ENCODE measurements at regions not wholly inside any gene's neighbourhood (a gene's known extent, or its start where the extent isn't known, plus 50 kb on each side); places are given as distances from the start of the nearest gene placed in this dataset.
"Not testable (repeated sequence)": the region's sequence is repeated elsewhere in the genome, so short reads cannot be mapped to it uniquely, and the experiment has no call there.

GRCh38 chr6:141202626-141203025, 930.1 kb upstream of the GJE1 start:
- FAIRE-seq: no peak
- no peak for DNase-seq (ENCODE audit: insufficient read length, low spot score)

DNA sequence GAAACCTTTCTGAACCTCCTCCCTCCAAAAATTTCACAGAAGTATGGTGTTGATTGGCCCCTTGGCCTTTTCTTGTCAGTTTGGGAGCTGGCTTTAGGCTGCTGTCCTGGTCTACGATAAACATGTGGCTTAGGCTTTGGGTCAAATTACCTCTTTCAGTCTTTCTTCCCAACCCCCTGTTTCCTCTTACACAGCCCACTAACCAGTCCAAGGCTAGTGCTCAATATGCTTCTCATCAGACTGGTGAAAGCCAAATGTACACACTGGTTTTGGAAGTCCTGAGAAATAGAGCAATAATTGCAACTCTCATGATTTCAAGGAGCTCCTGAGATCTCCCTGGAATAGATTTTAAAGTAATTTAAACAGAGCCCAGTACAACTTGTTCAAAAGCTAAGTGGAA, 933.7 kb upstream of the GJE1 start:
- DNase-seq (ENCODE audit: insufficient read length, low spot score): no peak
- FAIRE-seq: no peak

DNA sequence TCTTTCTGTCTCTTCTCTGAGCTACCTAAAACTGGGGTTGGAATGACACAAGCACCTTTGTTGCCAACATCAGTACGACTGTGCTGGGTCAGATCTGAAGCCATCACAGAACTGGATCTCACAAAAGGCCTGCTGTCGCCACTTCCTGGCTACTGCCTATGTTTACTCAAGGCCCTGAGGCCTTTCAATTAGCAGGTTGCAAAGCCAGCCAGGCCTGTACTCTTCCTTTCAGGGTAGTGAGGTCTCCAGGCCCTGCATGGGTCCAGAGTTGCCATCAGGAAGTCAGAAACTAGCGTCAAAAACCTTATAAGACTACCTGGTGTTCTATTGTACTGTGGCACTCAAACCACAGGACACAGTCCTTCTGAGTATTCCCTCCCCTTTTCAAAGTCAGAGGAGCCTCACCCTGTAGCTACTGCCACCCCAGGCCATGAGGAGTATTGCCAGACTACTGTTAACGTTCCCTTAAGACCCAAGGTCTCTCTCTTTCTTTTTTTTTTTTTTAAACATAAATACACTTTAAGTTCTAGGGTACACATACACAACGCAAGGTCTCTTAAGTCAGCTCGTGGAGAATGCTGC, 937.4 kb upstream of the GJE1 start:
- no peak for FAIRE-seq
- no peak for DNase-seq (ENCODE audit: insufficient read length, low spot score)

- FAIRE-seq: no peak
Observed at GRCh38 chr6:141183368-141183767, 949.4 kb upstream of the GJE1 start.

GRCh38 chr6:141175458-141175857, 957.3 kb upstream of the GJE1 start:
- not testable (repeated sequence) for FAIRE-seq; DNase-seq (ENCODE audit: insufficient read length, low spot score)

More at GRCh38 chr6:141183368-141183767, 949.4 kb upstream of the GJE1 start:
- DNase-seq (ENCODE audit: insufficient read length, low spot score): no peak

- FAIRE-seq (no peak), DNase-seq (ENCODE audit: insufficient read length, low spot score) (no peak)
Observed at GRCh38 chr6:141174932-141175331, 957.8 kb upstream of the GJE1 start.

DNA sequence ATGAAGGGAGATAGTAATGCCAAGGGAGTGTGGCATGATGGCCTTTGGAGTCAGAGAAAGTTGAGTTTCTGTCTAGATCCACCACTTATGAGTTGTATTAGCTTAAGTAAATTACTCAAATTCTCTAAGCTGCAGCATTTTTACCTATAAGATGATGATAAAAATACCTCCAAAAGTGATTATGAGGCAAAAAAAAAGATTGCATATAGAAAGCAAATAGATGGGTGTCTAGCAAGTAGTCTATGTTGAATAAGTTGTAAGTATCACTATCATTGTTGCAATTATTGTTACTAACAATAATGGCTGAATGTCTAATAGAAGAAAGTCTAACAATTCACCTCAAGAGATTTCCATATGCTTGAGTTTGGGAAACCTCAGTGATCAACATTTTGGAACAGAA, 959.2 kb upstream of the GJE1 start:
- FAIRE-seq (no peak), DNase-seq (ENCODE audit: insufficient read length, low spot score) (no peak)

DNA sequence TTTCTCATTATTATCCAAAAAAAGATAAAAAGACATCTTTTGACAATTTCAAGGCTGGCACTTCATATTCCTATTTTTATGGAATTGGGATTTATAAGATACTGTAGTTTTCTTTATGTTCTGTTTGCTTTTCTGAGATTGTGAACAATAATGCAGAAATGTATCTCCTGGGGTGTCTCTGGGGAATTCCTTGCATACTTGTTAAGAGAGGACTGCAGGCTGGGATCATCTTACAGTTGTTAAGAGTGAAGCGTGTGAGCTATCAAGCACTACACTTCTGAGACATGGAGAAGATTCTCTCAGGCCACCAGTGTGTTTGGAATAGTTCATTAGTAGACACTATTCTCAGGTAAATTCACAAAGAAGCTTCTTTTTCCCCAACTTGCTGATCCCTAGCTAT, 963.3 kb upstream of the GJE1 start:
- DNase-seq (ENCODE audit: insufficient read length, low spot score): no peak
- FAIRE-seq: no peak

- FAIRE-seq (no peak), DNase-seq (ENCODE audit: insufficient read length, low spot score) (no peak)
Observed at GRCh38 chr6:141167945-141168344, 964.8 kb upstream of the GJE1 start.

- DNase-seq (ENCODE audit: insufficient read length, low spot score) (no peak), FAIRE-seq (no peak)
Observed at GRCh38 chr6:141165002-141165665, 967.6 kb upstream of the GJE1 start.

- FAIRE-seq: no peak
- DNase-seq (ENCODE audit: insufficient read length, low spot score): no peak
Observed at GRCh38 chr6:141164042-141164743, 968.5 kb upstream of the GJE1 start.

DNA sequence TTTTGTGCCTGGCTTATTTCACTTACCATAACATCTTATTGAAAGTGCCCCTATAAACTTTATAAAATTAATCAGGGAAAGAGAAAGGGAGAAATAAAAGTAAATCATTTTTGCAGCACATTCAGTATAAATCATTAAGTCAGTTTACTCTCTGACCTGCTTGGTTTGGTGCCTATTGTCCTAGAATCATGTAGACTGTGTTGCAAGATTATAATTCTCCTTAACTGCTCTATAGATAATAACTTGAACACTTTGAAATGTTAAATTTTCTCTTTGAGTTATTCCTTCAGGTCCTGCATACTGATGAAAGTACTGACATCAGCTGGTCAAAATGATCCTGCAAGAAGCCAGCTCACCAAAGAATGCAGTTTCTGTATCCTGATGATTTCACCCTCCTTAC, 969.6 kb upstream of the GJE1 start:
- no peak for DNase-seq (ENCODE audit: insufficient read length, low spot score)
- FAIRE-seq: no peak

DNA sequence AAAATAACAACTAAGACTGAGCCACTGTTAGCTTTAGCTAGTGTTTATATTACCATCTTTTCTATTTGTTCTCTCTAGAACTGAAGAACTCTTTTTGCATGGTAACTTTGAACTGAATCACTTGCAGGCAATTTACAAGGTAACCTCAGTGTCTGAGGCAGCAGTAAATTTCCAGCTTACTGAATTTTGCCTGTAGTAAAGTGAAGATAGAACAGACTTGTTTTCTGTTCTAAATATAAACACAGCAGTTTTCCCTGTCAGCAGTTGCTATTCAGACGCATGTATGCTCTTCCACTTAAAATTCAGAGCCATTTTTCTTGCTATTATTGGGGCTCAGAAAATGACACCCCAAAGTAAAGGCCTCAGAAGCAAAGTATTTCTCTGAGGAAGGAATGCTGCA, 974.0 kb upstream of the GJE1 start:
- no peak for FAIRE-seq

DNA sequence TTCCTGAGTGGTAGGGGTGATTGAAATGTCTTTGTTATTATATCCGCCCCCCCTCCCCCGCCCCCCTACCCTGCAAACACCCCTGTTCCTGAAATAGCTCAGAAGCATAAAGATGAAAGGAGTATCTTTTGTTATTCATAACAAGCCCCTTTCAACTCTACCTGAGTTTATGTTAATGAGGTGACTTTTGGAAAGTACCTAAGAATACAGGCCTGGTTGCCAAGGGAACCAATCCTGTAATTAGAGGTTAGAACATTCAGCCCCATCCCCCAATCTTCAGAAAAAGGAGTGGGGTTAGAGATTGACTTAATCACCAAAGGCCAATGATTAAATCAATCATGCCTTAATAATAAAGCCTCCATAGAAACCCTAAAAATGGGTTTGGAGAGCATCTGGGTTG, 979.2 kb upstream of the GJE1 start:
- FAIRE-seq: no peak
- no peak for DNase-seq (ENCODE audit: insufficient read length, low spot score)

More for the DNA sequence above, 974.0 kb upstream of the GJE1 start:
- no peak for DNase-seq (ENCODE audit: insufficient read length, low spot score)

GRCh38 chr6:141152951-141153350, 979.8 kb upstream of the GJE1 start:
- FAIRE-seq (no peak), DNase-seq (ENCODE audit: insufficient read length, low spot score) (no peak)

GRCh38 chr6:141151710-141152417, 980.9 kb upstream of the GJE1 start:
- DNase-seq (ENCODE audit: insufficient read length, low spot score): no peak
- FAIRE-seq: no peak

DNA sequence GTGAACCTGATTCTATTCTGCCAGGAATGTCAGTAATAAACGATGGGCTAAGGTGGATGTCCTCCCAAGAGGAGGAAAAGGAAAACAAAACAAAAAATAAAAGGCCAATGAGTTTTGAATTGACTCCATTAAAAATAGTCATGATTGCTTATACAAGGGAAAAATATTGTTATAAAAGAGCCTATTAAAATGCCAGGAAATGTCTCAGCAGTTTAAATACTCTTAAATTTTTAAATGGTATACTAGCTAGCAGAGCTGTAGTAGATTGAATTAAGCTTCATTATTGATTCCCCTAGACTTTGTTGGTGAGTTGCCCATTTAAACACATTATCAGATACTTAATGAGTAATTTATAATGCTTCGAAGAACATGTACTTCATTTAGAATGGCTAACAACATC, 990.9 kb upstream of the GJE1 start:
- FAIRE-seq (no peak), DNase-seq (ENCODE audit: insufficient read length, low spot score) (no peak)

DNA sequence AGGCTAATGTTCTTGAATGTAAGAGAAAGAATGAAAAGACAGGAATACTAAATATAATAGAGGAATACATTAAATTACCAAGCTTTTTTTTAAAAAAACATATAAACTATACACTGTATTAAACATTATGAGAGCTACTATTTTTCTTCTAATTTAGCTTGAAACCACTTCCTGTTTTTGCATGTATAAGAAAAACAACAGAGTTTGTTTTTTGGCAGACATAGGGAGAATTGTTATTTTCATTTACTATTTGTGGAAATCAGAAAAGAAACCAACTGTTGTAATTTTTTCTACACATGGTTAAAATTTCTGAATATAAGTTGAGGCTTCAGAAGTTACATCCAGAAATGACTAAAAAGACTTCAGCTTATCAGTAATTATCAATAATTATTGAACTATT, 991.8 kb upstream of the GJE1 start:
- no peak for DNase-seq (ENCODE audit: insufficient read length, low spot score)
- no peak for FAIRE-seq

DNA sequence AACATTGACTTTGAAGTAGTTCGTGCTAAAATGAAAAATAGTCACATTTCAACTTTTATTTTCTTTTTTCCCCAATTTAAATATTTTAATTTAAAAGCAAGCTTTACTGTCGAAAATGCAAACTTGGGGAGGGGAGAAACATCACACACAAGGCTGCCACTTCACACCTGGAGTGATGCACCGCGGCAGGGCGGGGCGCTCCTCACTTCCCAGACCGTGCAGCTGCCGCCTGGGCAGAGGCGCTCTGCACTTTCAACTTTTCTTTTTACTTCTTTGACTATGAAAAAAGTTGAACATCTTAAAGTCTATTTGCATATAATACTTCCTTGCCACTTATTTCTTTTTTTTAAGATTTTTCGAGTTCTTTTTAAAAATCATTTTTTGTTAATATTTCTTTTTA, 993.3 kb upstream of the GJE1 start:
- no peak for DNase-seq (ENCODE audit: insufficient read length, low spot score)
- no peak for FAIRE-seq

DNA sequence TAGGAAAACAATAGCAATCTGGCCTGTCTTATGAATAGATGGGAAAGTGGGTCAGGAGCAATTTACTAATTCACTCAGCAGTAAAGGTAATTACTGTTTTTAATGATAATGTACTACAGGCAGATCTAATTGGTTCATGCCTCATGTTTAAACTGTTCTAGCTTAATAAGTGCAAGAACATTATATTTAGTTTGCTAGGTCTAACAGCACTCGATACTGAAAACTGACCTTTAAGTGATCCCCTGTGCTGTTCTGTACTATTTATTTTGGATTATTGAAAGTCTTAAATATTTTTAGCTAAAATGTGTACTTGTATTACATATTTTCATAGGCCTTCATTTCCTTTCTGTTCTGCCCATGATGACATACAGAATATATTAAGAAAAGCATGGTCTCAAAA, 998.0 kb upstream of the GJE1 start:
- FAIRE-seq (no peak), DNase-seq (ENCODE audit: insufficient read length, low spot score) (no peak)

- FAIRE-seq: no peak
Observed at GRCh38 chr6:141133836-141134235, 998.9 kb upstream of the GJE1 start.

DNA sequence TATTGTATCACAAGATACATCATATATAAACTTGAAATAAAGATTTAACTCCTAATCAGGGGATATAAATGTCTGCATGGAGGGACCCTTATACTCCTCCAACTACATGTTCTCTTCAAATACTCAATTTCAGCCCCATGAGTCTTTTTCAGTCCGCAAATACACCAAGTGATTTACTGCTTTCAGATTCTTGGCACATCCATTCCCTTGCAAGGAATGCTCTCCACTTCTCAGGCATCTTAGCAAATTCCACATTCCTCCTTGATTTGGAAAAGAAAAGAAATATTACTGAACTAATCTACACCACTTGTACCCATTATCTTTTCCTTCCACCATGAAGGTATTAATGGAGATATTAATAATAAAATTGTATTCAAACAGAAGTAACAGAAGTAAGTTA, 999.4 kb upstream of the GJE1 start:
- DNase-seq (ENCODE audit: insufficient read length, low spot score) (no peak), FAIRE-seq (no peak)

More at GRCh38 chr6:141133836-141134235, 998.9 kb upstream of the GJE1 start:
- DNase-seq (ENCODE audit: insufficient read length, low spot score): no peak
